Neuronal stem cell (in vitro differentiated cells): ENCODE measurements at regions not wholly inside any gene's neighbourhood (a gene's known extent, or its start where the extent isn't known, plus 50 kb on each side); places are given as distances from the start of the nearest gene placed in this dataset.

Experiments used
- DNase-seq: peaks from one replicate; pipeline ENCODE4 v3.0.0-alpha.2; 2013; ENCODE audit warnings: low spot score
- H2AFZ ChIP-seq: one replicate; pipeline ENCODE4 v1.6.1; 2013; ENCODE audit warnings: mild to moderate bottlenecking, low read length, inconsistent platforms
- H2AK5ac ChIP-seq: 2 replicates; pipeline ENCODE4 v1.6.1; 2013; ENCODE audit warnings: low read depth, mild to moderate bottlenecking, inconsistent platforms, low read length, moderate library complexity, mixed read lengths
- H2BK120ac ChIP-seq: 2 replicates; pipeline ENCODE4 v1.6.1; 2013; ENCODE audit warnings: low read depth, mild to moderate bottlenecking, inconsistent platforms, low read length, moderate library complexity, mixed read lengths
- H2BK12ac ChIP-seq: one replicate; pipeline ENCODE4 v1.6.1; 2013; ENCODE audit warnings: low read length, inconsistent platforms
- H2BK15ac ChIP-seq: 2 replicates; pipeline ENCODE4 v1.6.1; 2013; ENCODE audit warnings: mild to moderate bottlenecking, low read length, inconsistent platforms, mixed read lengths
- H2BK5ac ChIP-seq: one replicate; pipeline ENCODE4 v1.6.1; 2013; ENCODE audit warnings: inconsistent platforms, mild to moderate bottlenecking, low read length, moderate library complexity
- H3K14ac ChIP-seq: one replicate; pipeline ENCODE4 v1.6.1; 2013; ENCODE audit warnings: low read length, inconsistent platforms
- H3K18ac ChIP-seq: 2 replicates; pipeline ENCODE4 v1.6.1; 2013; ENCODE audit warnings: low read length, inconsistent platforms
- H3K23ac ChIP-seq: 2 replicates; pipeline ENCODE4 v1.6.1; 2013; ENCODE audit warnings: low read depth, mild to moderate bottlenecking, mixed read lengths, low read length, inconsistent platforms; ENCODE audit not compliant: poor library complexity
- H3K27ac ChIP-seq: replicated peaks from 3 replicates; pipeline ENCODE4 v1.5.1; 2013; ENCODE audit warnings: low read length, inconsistent platforms
- H3K27me3 ChIP-seq, 3 experiments: 2 replicates each; pipeline ENCODE4 v1.6.1; 2013; ENCODE audit warnings: low read length in 3 of 3, mild to moderate bottlenecking in 2 of 3, inconsistent platforms in 1 of 3, low read depth in 1 of 3, mixed read lengths in 1 of 3, moderate library complexity in 1 of 3; ENCODE audit not compliant: control insufficient read depth in 3 of 3, insufficient read depth in 3 of 3
- H3K36me3 ChIP-seq, 2 donors: replicated peaks in 1 of 2; 2 replicates each; pipeline ENCODE4 v1.6.1; 2013; ENCODE audit warnings: low read length in 2 of 2; ENCODE audit not compliant: control insufficient read depth in 2 of 2, insufficient read depth in 2 of 2
- H3K4ac ChIP-seq: 2 replicates; pipeline ENCODE4 v1.6.1; 2013; ENCODE audit warnings: inconsistent platforms, mild to moderate bottlenecking, low read length, moderate library complexity
- H3K4me1 ChIP-seq, 2 donors: 1 replicate in 1 of 2; 2 replicates in 1 of 2; pipeline ENCODE4 v1.6.1; 2013; ENCODE audit warnings: low read length in 2 of 2, low read depth in 1 of 2; ENCODE audit not compliant: control insufficient read depth in 2 of 2, insufficient read depth in 1 of 2
- H3K4me2 ChIP-seq: one replicate; pipeline ENCODE4 v1.6.1; 2013; ENCODE audit warnings: mild to moderate bottlenecking, low read length, inconsistent platforms; ENCODE audit not compliant: insufficient read depth, poor library complexity, severe bottlenecking
- H3K4me3 ChIP-seq, 2 donors: 2 replicates each; pipeline ENCODE4 v1.5.1; 2013; ENCODE audit warnings: low read length in 2 of 2, mild to moderate bottlenecking in 2 of 2, inconsistent platforms in 1 of 2, moderate library complexity in 1 of 2
- H3K79me1 ChIP-seq: one replicate; pipeline ENCODE4 v1.6.1; 2013; ENCODE audit warnings: low read depth, mild to moderate bottlenecking, inconsistent platforms, low read length, moderate library complexity
- H3K9ac ChIP-seq: one replicate; pipeline ENCODE4 v1.6.1; 2013; ENCODE audit warnings: mild to moderate bottlenecking, low read depth, low read length, inconsistent platforms; ENCODE audit not compliant: poor library complexity
- H3K9me3 ChIP-seq, 2 donors: replicated peaks in 1 of 2; 2 replicates each; pipeline versions ENCODE3 to v1.6.1; 2013; ENCODE audit warnings: low read length in 2 of 2, mild to moderate bottlenecking in 2 of 2, inconsistent platforms in 1 of 2, low read depth in 1 of 2, mixed read lengths in 1 of 2, moderate library complexity in 1 of 2; ENCODE audit not compliant: control insufficient read depth in 2 of 2, insufficient read depth in 1 of 2
- H4K8ac ChIP-seq: one replicate; pipeline ENCODE4 v1.6.1; 2013; ENCODE audit warnings: low read depth, mild to moderate bottlenecking, inconsistent platforms, low read length, moderate library complexity
- H4K91ac ChIP-seq: one replicate; pipeline ENCODE4 v1.6.1; 2013; ENCODE audit warnings: low read length, low read depth, mild to moderate bottlenecking, inconsistent platforms; ENCODE audit not compliant: poor library complexity
- WGBS, 2 donors: extraction: QIAGEN DNeasy Blood & Tissue Kit; methylation state at CpG; one replicate each; pipeline ENCODE4 v1.1.7; 2013; ENCODE audit warnings: missing lambda C conversion rate in 2 of 2, mixed read lengths in 1 of 2; ENCODE audit not compliant: insufficient read length in 2 of 2, insufficient replicate concordance in 1 of 2; ENCODE audit errors: extremely low coverage in 2 of 2; 5-methylcytosine and 5-hydroxymethylcytosine counted together

GRCh38 chr7:88429382-88429781, 122.7 kb upstream of the STEAP4 start:
- no CpG with 5 or more reads among the region's 2 CpGs for WGBS, 2 donors
- Histone ChIP-seq H3K27ac (no peak overlapping the region), H2BK12ac (no peak overlapping the region)

GRCh38 chr7:88402529-88402928, 95.8 kb upstream of the STEAP4 start:
- no peaks in the 10 kb centered on the region for H3K79me1 ChIP-seq
- H3K4me3 ChIP-seq = no peak overlapping the region
- H3K27ac ChIP-seq = no peak overlapping the region
- H3K9ac ChIP-seq = no peak overlapping the region
- H4K91ac ChIP-seq = no peak overlapping the region
- H3K23ac ChIP-seq = no peak overlapping the region
- no peaks in the 10 kb centered on the region for H3K36me3 ChIP-seq
- DNase-seq = no peak
- H2BK15ac ChIP-seq = no peak overlapping the region
- no peak overlapping the region for H2AK5ac ChIP-seq
- no peaks in the 10 kb centered on the region for H3K27me3 ChIP-seq
- no peak overlapping the region for H3K14ac ChIP-seq
- no peak overlapping the region for H3K18ac ChIP-seq
- H2BK5ac ChIP-seq = no peak overlapping the region
- H3K4me2 ChIP-seq = no peak overlapping the region
- H4K8ac ChIP-seq = no peak overlapping the region
- H2AFZ ChIP-seq = no peak overlapping the region
- WGBS, 2 donors = no CpG with 5 or more reads among the region's 5 CpGs
- no peak overlapping the region for H2BK12ac ChIP-seq
- no peaks in the 10 kb centered on the region for H3K9me3 ChIP-seq
- no peaks in the 10 kb centered on the region for H3K4me1 ChIP-seq
- H2BK120ac ChIP-seq = no peak overlapping the region
- no peak overlapping the region for H3K4ac ChIP-seq

More at GRCh38 chr7:88429382-88429781, 122.7 kb upstream of the STEAP4 start:
- Histone ChIP-seq H3K4ac (no peak overlapping the region), H3K9me3 (no peaks in the 10 kb centered on the region), H2AFZ (no peak overlapping the region), H4K8ac (no peak overlapping the region), H2BK15ac (no peak overlapping the region), H2BK120ac (no peak overlapping the region), H3K23ac (no peak overlapping the region), H3K27me3 (no peaks in the 10 kb centered on the region), H3K4me3 (no peak overlapping the region), H3K4me1 (no peaks in the 10 kb centered on the region), H2BK5ac (no peak overlapping the region), H3K9ac (no peak overlapping the region), H2AK5ac (no peak overlapping the region), H3K79me1 (no peaks in the 10 kb centered on the region), H3K36me3 (no peaks in the 10 kb centered on the region), H3K18ac (no peak overlapping the region), H3K14ac (no peak overlapping the region), H4K91ac (no peak overlapping the region), H3K4me2 (no peak overlapping the region)
- no peak for DNase-seq

GRCh38 chr7:88401009-88401623, 94.4 kb upstream of the STEAP4 start:
- H3K18ac ChIP-seq = no peak overlapping the region
- no peaks in the 10 kb centered on the region for H3K36me3 ChIP-seq
- H3K4me2 ChIP-seq = no peak overlapping the region
- H3K14ac ChIP-seq = no peak overlapping the region
- no CpG with 5 or more reads among the region's 4 CpGs for WGBS, 2 donors
- H3K27me3 ChIP-seq = no peaks in the 10 kb centered on the region
- H2BK5ac ChIP-seq = no peak overlapping the region
- H3K23ac ChIP-seq = no peak overlapping the region
- no peak overlapping the region for H4K91ac ChIP-seq
- H3K4ac ChIP-seq = no peak overlapping the region
- H2BK12ac ChIP-seq = no peak overlapping the region
- no peak overlapping the region for H2BK120ac ChIP-seq
- no peaks in the 10 kb centered on the region for H3K79me1 ChIP-seq
- no peak overlapping the region for H2BK15ac ChIP-seq
- DNase-seq = no peak
- no peak overlapping the region for H2AFZ ChIP-seq
- H3K4me1 ChIP-seq = no peaks in the 10 kb centered on the region
- no peak overlapping the region for H3K4me3 ChIP-seq
- H4K8ac ChIP-seq = no peak overlapping the region
- H3K9me3 ChIP-seq = no peaks in the 10 kb centered on the region
- no peak overlapping the region for H3K27ac ChIP-seq
- H2AK5ac ChIP-seq = no peak overlapping the region
- H3K9ac ChIP-seq = no peak overlapping the region

- Histone ChIP-seq H3K18ac (no peak overlapping the region), H3K4me2 (no peak overlapping the region), H4K91ac (no peak overlapping the region), H3K27me3 (no peaks in the 10 kb centered on the region), H2BK15ac (no peak overlapping the region), H3K27ac (no peak overlapping the region), H3K9me3 (no peaks in the 10 kb centered on the region), H3K9ac (no peak overlapping the region), H2BK12ac (no peak overlapping the region), H3K36me3 (no peaks in the 10 kb centered on the region), H2AK5ac (no peak overlapping the region), H2AFZ (no peak overlapping the region), H3K4me1 (no peaks in the 10 kb centered on the region), H3K23ac (no peak overlapping the region), H2BK5ac (no peak overlapping the region), H3K4me3 (no peak overlapping the region), H4K8ac (no peak overlapping the region), H3K14ac (no peak overlapping the region), H3K79me1 (no peaks in the 10 kb centered on the region), H2BK120ac (no peak overlapping the region), H3K4ac (no peak overlapping the region)
- no CpG with 5 or more reads among the region's 5 CpGs for WGBS, 2 donors
- DNase-seq = no peak
Measured at GRCh38 chr7:88399696-88400240, 93.1 kb upstream of the STEAP4 start.
